PFSK-1 (cell line): ENCODE measurements at regions not wholly inside any gene's neighbourhood (a gene's known extent, or its start where the extent isn't known, plus 50 kb on each side); places are given as distances from the start of the nearest gene placed in this dataset.

Source experiments
- FOXP2 ChIP-seq: optimal IDR thresholded peaks from 2 replicates; pipeline ENCODE3; 2011; ENCODE audit warnings: borderline replicate concordance, control low read depth, inconsistent platforms; ENCODE audit not compliant: insufficient read depth; ENCODE audit errors: extremely low read length, extremely low read depth
- POLR2AphosphoS5 ChIP-seq: IDR thresholded peaks from 2 replicates; pipeline ENCODE4 v1.6.1; 2012; ENCODE audit warnings: low read depth, mild to moderate bottlenecking, control low read depth, low read length, moderate library complexity
- SIN3A ChIP-seq: IDR thresholded peaks from 2 replicates; pipeline ENCODE4 v1.6.1; 2012; ENCODE audit warnings: mild to moderate bottlenecking, low read length, moderate library complexity, borderline replicate concordance; ENCODE audit not compliant: insufficient read depth
- TAF1 ChIP-seq: IDR thresholded peaks from 2 replicates; pipeline ENCODE4 v1.6.1; 2012; ENCODE audit warnings: low read length, control low read depth, borderline replicate concordance; ENCODE audit not compliant: insufficient read depth

GRCh38 chr14:97976861-97977260 lies 1179.7 kb downstream of the VRK1 start:
- no peak for TF ChIP-seq SIN3A
- no peak for TF ChIP-seq POLR2AphosphoS5
- no peak for TF ChIP-seq FOXP2
- no peak for TF ChIP-seq TAF1
